ELR (cell line): ENCODE measurements at regions not wholly inside any gene's neighbourhood (a gene's known extent, or its start where the extent isn't known, plus 50 kb on each side); places are given as distances from the start of the nearest gene placed in this dataset.
"Not testable (repeated sequence)": the region's sequence is repeated elsewhere in the genome, so short reads cannot be mapped to it uniquely, and the experiment has no call there.

ENCODE experiments used
- DNase-seq: peaks from one replicate; pipeline ENCODE4 v3.0.0-alpha.2; 2015; ENCODE audit warnings: low read depth

DNA sequence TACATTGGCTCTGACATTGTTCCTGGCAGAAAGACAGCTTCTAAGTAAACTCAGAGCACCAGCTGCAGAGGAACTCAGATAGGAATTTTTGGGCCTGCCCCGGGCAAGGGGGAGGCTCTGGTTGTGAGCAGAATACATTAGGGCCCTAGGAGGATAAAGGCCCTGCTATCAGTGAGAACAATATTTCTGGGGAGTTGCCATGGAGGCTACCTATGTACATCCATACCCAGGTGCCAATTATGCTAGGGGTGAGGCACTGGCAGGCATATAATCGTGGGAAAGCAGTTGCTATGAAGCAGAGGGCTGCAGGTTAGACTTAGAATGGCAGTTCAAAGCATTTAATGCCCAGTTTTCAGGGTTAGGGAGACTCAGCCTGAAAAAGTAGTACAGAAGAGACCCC, 273.5 kb upstream of the EDA2R start:
- DNase-seq = no peak

DNA sequence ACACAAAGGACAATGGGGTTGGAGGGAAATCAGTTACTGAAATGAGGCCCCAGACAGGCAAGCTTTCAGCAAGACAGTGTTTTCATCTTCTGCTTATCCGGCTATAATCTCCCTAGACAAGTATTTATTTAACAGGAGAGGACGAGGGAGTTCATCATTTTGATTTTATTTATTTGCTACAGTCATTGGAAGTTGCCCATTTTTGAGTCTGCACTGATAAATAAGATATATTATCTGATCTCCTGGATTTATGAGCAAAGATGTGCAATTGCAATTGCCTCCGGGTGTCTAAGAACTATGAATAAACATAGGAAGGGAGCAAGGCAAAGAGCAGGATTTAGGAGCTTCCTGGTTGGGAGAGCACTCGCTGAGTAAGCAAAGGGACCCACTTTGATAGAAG, 263.2 kb upstream of the EDA2R start:
- no peak for DNase-seq

DNA sequence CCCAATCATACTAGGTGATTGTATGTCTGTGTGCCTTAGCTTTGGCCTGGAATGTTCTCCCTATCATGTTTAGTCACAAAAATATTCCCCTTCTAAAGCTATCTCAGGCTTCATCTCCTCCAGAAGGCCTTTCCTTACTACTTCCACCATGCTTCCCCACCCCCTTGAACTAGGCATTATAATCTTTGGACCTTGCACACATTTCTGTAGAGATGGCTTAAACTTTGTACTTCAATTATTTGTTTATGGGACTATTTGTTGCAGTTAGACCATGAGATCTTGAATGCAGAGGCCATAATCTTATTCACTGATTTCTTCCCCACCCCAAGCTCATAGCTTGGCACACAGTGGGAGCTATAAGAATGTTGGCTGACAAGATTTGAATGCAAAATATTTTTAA, 262.0 kb upstream of the EDA2R start:
- no peak for DNase-seq

DNA sequence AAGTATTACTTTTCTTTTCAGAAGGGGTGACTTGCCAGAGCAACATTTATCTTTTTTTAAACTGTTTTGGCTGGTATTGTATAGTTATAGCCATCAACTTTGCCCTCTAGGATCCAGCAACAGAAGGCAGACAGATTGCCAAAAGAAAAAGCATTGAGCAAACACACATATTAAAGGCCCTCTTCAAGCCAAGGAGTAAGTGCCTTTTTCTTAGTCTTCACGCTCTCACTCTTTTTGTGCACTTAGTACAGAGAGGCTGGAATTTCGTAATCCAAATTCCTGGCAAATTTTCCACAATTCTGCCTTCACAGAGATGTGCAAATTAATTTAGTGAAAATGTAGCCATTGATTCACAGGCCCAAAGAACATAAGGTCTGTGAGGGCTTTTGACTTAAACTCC, 253.1 kb upstream of the EDA2R start:
- no peak for DNase-seq

DNA sequence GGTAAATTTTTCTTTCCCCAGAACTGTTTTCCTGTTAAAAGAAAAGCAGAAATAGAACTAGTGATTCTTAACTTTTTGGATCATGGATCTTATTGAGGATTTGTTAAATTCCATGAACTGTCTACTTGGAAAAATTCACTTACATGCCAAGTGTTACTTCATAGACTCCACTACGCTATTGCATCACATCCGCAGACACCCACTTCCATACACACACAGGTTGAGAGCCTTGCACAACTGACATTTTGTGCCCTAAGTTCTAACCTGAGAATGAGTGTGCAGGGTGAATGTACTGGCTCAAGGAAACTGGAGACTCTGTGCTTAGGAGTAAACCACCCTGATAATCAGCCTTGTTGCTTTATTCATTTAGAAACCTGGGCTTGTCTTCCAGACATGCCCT, 250.5 kb upstream of the EDA2R start:
- DNase-seq = no peak

DNA sequence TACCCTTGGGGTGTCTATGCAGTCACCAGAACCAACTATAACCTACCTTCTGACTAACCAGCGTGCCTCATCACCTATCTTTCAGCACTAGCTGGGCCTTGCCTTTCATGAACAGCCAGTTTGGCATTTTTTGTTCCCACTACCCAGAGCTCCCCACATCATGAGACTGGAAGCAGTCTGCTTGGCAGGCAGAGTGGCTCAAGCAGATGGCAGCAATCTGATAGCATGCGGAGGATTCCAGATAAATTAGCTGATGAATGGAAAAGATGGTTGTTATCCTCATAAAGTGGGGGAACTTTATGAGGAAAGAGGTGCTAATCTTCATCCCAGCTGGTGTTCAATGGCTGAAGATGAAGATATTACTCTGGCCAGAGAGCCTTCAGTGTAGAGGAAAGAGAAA, 243.2 kb upstream of the EDA2R start:
- DNase-seq = no peak

- DNase-seq = no peak
Observed at GRCh38 chrX:66876776-66877175, 237.9 kb upstream of the EDA2R start.

DNA sequence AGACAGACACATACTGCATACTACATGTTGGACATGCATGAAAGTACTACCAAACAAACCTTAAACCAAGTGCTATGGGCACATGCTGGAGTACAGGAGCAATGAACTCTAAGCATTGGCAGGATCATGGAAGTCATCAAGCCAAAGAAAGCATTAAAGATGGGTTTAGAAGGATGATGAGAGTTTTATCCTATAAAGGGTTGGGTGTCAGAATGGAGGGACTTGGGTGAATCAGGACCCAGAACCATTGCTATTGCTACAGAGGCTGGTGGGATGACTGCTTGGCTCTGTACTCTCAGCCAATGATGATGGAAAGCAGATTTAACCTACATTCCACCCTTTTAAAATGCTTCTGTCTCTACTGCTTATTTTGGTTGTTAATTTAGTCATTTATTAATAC, 233.9 kb upstream of the EDA2R start:
- no peak for DNase-seq

DNA sequence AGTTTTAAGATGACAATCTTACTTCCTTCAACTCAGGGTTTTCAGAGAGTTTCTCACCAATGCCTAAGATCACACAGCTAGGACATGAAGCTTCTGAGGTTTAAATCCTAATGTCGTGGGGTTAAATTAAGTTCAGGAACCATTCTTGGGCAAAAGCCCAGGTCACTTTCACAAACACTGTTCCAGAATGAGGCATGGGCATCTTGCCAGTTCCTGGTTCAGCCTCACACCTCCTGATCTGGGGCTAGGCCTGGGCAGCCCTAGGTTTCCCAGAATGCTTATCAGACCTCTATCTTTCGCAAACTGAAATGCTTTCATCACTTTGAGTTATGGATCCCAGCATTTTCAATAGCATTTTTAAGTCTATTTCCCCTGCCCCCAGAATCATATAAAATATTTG, 224.8 kb upstream of the EDA2R start:
- DNase-seq = no peak

DNA sequence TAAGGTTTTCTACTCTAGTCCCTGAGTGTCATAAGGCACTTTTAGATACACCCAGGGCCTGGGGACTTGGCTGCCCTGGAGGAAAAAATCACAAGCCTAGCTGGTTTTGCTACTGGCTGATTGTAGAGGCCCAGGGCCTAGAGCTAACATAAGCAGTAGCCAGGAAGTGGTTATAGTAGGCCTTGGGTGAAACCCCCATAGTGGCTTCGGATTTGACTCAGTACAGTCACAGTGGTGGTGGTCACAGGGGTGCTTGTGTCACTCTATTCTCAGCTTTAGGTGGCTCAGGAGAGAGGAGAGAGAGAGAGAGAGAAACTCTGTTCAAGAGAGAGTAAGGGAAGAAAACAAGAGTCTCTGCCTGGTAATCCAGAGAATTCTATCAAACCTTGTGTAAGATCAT, 194.5 kb upstream of the EDA2R start:
- DNase-seq = no peak

GRCh38 chrX:66815227-66815626, 176.3 kb upstream of the EDA2R start:
- no peak for DNase-seq

DNA sequence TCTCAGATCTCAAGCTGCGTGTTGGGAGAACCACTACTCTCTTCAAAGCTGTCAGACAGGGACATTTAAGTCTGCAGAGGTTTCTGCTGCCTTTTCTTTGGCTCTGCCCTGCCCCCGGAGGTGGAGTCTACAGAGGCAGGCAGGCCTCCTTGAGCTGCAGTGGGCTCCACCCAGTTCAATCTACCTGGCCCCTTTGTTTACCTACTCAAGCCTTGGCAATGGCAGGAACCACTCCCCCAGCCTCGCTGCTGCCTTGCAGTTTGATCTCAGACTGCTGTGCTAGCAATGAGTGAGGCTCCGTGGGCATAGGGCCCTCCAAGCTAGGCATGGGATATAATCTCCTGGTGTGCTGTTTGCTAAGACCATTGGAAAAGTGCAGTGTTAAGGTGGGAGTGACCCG, 155.6 kb upstream of the EDA2R start:
- not testable (repeated sequence) for DNase-seq

GRCh38 chrX:66766318-66766717, 127.4 kb upstream of the EDA2R start:
- DNase-seq = no peak

DNA sequence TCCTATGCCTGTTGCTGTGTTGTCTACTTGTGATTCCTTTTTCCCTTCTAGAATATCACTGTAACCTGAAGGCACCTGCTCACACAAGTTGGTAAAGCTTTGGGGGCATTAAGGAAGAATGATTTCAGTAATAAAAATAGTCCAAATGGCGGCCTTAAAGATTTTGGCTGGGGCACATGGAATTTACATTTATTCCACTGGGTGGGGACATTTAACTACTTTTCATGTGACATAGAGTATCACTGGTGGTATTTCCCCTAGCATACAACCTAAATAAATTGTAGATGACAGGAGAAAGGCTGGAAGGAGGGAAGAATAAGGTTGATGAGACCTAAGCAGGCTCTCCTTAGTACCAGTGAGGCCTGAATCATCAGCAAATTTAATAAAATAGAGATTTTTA, 121.8 kb upstream of the EDA2R start:
- DNase-seq = peak; percentile 4

DNA sequence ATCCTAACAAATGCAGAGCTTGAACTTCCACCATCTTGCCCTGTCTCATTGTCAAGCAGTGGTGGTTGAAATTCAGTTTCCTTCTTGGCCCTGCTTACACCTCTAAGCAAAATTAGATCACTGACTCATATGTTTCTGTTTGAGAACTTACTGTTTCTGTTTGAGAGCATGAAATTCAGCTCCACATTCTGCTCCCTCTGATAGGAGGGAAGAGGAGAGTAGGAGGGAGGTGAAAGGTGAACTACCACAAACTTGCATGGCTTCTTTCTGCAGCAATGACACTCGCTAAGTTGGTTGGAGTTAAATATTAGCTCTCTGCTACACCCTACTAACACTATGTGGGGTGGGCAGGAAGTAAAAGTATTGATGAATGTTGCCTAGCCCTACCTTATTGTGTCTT, 117.8 kb upstream of the EDA2R start:
- DNase-seq = no peak

DNA sequence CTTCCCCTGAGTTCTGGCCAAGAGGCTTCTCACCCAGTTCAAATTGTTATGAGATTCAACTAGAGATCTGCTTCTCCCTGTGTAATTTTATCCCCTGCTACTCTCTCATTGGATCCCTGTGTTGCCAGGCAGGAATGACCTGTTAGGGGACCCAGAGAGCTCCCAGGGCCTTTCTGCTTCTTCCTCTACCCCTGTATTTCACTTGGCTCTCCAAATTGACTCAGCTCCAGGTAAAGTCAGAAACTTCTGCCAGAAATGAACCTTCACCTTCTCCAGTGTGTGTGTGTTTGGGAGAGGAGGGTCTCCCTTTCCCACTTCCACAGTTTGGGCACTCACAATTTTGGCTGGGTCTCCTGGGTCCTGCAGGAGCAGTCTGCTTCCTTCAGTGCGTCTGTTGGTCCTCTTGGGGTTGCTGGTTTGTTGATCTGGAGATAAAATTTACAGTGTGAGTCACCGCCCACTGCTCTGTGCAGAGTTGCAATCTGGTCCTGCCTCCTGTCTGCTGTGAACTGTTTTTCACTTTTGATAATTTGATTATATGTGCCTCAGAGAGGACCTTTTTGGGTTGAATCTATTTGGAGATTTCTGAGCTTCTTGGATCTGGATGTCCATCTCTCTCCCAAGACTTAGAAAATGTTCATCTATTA, 112.4 kb upstream of the EDA2R start:
- DNase-seq = no peak

- DNase-seq = not testable (repeated sequence)
Observed at GRCh38 chrX:66744519-66744918, 105.6 kb upstream of the EDA2R start.

GRCh38 chrX:66731398-66731797, 92.5 kb upstream of the EDA2R start:
- DNase-seq = peak; percentile 56

DNA sequence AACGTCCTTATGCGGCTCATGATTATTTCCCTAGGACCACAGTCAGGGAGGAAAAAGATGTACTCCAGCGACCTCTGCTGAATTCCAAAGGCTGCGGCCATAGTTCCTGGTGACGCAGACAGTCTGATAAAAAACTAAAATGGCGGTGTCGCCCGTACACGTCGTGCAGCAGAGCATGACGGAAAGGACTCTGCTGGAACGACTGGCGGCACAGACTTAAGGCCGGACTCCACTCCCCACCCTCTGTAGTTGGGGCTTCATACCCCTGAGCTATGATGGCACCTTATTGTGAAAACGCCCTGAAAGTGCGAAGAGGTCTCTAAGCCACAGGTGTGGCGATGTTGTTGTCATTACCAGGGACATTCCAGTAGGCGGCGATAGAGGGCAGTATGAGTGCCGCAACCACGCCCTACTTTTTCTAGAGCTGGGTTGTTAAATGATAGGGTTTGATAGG, 90.0 kb upstream of the EDA2R start:
- peak; percentile 71 for DNase-seq

DNA sequence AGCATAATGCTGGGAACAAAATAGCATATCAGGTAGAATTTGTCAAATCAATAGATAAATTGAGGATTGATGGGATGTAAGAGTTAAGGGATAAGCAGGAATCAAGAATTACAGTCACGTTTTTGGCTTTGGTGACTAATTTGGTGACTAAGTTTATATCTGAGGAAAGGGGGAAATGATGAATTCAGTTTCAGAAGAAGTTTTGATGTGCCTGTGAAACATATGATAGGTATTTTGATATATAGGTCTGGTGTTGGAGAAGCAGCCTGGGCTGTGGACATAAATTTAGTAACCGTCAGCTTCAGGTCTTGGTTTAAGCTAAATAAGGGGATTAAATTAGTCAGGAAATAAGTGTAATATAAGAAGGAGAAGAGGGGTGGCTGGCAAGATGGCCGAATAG, 79.0 kb upstream of the EDA2R start:
- DNase-seq = peak; percentile 54

GRCh38 chrX:66698273-66699204, 59.7 kb upstream of the EDA2R start:
- peak; percentile 0 for DNase-seq

DNA sequence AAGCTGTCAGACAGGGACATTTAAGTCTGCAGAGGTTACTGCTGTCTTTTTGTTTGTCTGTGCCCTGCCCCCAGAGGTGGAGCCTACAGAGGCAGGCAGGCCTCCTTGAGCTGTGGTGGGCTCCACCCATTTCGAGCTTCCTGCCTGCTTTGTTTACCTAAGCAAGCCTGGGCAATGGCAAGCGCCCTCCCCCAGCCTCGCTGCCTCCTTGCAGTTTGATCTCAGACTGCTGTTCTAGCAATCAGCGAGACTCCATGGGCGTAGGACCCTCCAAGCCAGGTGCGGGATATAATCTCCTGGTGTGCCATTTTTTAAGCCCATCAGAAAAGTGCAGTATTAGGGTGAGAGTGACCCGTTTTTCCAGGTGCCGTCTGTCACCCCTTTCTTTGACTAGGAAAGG, 53.6 kb upstream of the EDA2R start:
- DNase-seq = not testable (repeated sequence)
